ENCODE measurements at regions not wholly inside any gene's neighbourhood (a gene's known extent, or its start where the extent isn't known, plus 50 kb on each side); places are given as distances from the start of the nearest gene placed in this dataset.
"Not testable (repeated sequence)": the region's sequence is repeated elsewhere in the genome, so short reads cannot be mapped to it uniquely, and the experiment has no call there.

DNA sequence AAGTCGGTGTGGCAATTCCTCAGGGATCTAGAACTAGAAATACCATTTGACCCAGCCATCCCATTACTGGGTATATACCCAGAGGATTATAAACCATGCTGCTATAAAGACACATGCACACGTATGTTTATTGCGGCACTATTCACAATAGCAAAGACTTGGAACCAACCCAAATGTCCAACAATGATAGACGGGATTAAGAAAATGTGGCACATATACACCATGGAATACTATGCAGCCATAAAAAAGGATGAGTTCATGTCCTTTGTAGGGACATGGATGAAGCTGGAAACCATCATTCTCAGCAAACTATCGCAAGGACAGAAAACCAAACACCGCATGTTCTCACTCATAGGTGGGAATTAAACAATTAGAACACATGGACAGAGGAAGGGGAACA, 80.6 kb upstream of the ST3GAL5 start:
- not testable (repeated sequence) for DNase-seq (ENCODE audit: low spot score)

DNA sequence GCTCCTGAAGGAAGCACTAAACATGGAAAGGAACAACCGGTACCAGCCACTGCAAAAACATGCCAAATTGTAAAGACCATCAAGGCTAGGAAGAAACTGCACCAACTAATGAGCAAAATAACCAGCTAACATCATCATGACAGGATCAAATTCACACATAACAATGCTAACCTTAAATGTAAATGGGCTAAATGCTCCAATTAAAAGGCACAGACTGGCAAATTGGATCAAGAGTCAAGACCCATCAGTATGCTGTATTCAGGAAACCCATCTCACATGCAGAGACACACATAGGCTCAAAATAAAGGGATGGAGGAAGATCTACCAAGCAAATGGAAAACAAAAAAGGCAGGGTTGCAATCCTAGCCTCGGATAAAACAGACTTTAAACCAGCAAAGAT, 77.0 kb upstream of the ST3GAL5 start:
- not testable (repeated sequence) for DNase-seq (ENCODE audit: low spot score)

DNA sequence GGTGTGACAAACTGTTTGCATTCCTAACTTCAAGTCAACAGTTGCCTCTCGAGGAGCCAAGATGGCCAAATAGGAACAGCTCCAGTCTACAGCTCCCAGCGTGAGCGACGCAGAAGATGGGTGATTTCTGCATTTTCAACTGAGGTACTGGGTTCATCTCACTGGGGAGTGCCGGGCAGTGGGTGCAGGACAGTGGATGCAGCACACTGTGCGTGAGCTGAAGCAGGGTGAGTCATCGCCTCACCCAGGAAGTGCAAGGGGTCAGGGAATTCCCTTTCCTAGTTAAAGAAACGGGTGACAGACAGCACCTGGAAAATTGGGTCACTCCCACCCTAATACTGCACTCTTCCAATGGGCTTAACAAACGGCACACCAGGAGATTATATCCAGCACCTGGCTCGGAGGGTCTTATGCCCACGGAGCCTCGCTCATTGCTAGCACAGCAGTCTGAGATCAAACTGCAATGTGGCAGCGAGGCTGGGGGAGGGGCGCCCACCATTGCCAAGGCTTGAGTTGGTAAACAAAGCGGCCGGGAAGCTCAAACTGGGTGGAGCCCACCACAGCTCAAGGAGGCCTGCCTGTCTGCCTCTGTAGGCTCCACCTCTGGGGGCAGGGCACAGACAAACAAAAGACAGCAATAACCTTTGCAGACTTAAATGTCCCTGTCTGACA, 75.1 kb upstream of the ST3GAL5 start:
- DNase-seq (ENCODE audit: low spot score), result peak; percentile 13

DNA sequence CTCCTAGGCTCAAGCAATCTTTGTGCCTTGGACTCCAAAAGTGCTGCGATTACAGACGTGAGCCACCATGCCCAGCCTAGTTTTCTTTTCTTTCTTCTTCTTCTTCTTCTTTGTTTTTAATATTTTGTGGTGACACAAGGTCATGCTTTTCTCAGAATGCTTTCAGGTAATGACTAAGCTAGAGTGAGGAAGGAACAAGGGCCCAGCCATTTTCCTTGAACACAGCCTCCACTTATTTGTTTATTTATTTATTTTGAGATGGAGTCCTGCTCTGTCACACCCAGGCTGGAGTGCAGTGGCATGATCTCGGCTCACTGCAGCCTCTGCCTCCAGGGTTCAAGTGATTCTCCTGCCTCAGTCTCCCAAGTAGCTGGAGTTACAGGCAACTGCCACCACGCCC, 74.3 kb upstream of the ST3GAL5 start:
- no peak for DNase-seq (ENCODE audit: low spot score)

DNA sequence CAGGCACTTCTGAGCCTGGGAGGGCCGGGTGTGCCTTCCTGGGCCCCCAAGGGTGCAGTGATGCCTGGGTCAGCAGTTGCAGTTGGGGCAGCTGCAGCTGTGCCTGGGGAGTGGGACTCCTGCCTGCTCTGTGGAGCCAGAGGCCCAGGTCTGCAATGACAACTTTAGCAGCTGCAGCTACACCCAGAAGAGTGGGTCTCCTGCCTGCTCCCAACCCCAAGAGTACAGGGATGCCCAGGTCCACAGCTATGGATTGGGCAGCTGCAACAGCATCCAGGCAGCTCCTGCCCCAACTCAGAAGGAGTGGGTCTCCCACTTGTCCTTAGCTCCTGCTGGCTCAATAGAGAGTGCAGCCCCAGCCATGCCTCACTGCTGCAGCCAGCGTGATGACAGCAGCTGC, 73.0 kb upstream of the ST3GAL5 start:
- no peak for DNase-seq (ENCODE audit: low spot score)

DNA sequence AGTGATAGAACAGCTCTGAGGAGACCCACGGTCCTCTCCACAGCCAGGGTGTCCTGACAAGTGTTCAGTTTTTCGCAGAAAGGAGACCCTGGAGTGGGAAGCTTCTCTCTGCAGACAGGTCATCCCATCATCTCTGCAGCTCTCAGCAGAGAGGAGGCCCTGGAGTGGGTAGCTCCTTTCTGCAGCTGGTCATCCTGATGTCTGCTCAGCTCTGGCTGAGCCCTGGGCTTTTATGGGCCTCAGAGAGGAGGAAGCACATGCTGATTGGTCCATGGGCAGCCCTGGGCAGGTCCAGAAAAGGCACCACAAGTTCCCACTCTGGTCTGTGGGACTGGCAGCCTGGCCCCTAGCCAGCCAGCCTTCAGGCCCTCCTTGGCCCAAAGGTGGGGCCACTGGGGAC, 72.3 kb upstream of the ST3GAL5 start:
- no peak for DNase-seq (ENCODE audit: low spot score)

DNA sequence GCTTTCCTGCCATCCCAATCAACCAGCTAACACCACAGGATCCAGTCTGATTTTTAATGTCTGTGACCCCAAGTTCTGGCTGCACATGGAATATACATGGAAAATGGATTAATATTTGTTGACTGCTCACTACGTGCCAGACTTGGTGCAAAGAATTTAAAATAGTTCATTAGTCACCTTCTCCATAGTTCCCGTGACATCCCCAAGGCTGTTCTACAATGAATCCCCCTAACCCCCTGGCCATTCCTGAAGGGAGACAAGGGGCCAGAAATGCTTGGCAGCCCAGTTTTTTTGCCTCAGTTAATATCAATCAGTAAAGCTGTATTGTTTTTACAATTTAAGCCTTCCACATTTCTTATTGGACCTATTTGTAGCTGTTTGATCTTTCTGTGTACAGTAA, 71.0 kb upstream of the ST3GAL5 start:
- no peak for DNase-seq (ENCODE audit: low spot score)

DNA sequence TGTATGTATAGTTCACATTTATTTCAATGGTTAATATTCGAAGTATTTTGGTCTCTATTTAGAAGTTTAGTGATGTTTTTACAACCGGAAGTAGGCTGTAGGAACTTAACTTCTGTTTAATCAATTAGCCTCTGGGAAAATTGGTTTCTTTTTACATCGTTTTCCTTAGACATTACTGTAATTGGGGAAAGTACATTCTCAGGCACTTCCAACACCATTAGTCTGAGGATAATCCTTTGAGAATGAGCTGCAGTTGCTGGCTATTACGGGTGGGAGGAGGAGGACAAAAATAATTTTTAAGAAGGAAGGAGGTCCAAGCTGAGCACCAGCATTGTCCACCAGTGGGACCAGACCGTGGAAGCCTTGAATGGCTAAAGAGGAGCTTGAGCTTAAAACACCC, 70.4 kb upstream of the ST3GAL5 start:
- no peak for DNase-seq (ENCODE audit: low spot score)

DNA sequence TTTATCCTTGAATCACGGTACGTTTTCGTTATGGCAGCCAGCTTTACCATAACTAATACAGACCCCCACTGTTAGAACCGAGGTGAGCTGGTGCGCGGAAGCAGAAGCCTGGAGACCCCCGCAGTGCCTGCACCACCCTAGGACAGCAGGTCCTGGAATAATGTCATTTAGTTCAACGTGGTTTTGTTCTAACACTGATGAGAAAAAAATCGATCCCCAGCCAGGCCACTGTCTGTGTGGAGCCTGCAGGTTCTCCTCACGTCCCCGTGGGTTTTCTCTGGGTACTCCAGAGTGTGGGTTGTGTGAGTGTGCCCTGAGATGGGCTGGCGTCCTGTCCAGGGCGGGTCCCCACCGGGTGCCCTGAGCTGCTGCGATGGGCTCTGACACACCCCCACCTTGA, 69.9 kb upstream of the ST3GAL5 start:
- DNase-seq (ENCODE audit: low spot score), result no peak

DNA sequence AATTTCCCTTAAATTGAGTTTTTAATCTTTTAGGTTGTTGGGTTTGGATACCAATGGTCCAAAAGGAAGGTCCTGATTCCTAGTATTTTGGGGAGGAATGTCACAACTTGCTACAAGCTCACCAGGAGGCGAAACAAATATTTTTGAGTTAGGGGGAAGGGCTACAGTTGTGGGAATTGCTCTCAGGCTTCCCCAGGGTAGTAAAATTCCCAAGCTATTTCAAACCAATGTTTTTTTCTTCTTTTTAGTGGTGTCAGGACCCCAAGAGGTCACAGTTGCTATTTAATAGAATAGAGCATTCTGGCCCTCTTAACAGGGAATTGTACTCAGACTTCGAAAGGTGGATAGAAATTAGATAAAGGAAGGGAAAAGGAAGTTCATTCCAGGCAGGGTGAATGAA, 68.5 kb upstream of the ST3GAL5 start:
- no peak for DNase-seq (ENCODE audit: low spot score)

DNA sequence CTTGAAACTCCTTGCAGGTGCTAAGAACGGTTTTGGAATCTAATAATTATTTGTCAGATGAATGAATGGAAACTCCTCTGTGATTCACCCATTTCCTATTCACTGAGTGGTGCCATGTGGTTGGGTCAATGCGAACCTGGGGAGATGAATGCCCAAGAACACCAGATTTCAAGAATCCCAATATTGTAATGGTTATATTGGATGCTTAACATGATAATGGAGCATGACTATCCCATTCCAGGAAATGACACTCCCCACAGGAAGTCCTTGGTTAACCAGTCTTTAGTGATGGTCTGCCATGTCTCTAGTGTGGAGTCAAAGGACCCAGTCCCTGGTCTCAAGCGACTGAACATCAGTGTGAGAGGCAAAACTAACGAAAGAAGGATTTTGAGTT, 67.9 kb upstream of the ST3GAL5 start:
- no peak for DNase-seq (ENCODE audit: low spot score)

DNA sequence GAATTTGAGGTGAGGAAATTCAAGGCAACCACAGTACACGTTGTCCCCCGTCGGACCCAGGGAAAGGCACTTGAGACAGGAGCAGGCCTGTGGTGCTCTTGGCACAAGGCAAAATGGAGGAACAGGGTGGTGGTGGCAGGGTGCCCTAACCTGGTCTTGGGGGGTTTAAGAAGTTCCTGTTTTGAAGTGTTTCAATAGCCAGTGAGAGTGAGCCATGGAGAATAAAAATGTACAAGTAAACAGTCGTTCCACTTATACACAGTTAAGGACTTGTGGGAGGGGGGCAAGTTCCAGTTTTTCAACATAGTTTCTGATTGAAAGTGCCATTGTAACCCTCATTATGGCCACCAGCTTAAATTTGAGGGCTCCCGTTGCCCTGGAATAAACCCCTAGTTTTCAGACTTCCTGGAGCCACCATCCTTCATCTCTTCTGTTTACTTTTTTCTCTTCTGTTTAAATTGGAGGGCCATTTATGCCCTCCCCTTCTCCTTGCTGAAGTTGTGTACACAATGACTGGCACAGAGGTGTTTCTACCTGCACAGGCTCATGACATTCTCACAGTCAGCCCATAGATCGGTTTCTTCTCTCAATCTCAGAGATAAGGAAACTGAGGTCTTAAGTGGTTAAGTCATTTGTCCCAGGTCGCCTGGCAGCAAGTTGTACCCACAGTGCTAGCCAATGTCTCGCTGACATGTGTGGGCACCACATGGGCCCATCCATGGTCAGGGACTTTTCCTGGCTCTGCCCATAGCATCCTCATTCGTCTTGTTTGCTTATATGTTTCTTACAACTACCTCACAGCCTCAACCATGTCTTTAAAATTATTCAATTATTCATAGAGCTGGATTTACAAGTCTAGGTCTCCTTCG, 66.0 kb upstream of the ST3GAL5 start:
- no peak for DNase-seq (ENCODE audit: low spot score)

DNA sequence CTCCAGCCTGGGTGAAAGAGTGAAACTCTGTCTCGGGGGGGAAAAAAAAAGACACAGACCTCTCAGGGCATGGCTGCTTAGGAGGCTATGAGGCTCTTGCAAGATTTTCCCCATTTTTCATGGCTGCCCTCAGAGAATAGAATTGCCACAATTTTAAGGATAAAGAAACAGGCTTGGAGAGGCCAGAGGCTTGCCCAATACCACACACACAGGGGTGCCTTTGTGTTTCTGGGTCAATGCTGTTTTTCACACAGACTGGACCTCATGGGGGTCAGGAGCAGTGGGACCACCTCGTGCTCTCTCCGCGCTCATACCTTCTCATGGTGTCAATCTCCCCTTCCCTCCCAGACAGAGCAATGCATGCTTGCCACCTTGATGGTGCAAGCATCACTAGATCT, 65.4 kb upstream of the ST3GAL5 start:
- DNase-seq (ENCODE audit: low spot score), result no peak

DNA sequence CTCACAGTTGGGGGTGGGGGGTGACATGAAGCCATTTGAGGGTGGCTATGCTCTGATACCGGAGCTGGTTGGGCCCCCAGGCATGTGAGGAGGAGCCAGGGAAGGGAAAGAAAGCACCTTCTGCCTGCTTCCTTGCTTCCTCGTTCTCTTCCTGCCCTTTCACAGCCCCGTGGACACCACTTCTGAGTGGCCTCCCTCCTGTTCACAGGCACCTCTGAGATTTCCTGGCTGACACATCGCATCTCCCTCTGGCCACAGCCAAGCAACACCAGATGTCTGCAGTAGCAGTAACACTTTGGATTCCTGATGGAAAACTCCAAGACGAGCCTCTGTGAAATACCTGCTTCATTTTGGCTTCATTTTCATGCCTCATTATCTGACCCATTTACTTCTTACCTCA, 64.7 kb upstream of the ST3GAL5 start:
- no peak for DNase-seq (ENCODE audit: low spot score)

DNA sequence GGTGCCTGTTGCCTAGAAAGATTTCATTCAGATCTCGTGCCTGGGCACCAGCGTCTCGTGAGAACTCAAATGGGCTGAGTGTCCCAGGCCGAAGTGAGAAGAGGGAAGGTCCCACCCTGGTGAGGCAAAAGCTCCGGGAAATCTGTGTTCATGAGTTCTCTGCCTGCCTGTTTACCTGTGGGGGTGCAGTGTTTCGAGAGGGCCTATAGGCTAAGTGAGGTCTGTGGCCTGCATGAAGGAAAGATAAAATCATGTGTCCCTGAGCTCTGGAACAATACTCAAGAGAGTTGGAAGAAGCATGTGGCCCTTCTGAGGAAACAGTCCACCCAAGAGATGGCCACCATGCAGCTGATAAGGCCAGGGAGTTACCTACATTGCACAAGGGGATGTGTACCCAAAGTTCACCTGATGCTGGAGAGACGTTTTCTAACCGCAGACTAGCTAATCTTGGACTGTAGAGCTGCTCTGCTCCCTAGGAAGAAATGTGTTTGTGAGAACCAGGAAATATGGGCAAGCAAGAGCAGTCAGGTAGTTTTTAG, 63.5 kb upstream of the ST3GAL5 start:
- no peak for DNase-seq (ENCODE audit: low spot score)

DNA sequence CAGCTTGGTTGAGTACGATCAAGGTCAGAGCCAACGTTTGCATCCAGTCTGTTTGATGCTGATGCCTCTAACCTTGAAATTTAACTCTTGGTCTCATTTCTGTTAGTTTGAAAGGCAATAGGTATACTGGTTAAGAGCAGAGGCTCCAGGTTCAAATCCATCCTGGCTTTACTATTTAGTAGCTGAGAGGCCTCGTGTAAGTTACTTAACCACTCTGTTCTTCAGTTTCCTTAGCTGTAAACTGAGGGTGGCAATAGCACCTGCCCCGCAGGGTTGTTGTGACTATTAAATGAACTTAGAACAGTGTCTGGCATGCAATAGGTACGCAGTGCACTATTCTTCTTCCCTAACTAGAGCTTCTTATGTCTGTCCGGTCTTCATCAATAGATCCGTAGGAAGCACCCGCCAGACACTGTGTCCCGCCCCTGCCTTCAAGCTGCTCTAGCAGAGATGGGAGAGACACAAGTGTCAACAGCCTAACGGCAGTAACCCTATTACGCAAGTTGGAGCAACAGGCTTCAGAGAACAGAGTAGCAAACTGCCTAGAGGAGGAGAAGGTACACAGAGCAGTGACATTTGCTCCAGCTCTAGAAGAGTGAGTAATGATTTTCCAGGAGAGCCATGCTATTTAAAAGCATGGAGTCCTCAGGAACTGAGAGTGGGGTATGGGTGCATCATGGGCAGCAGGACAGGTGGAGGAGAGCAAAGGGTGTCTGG, 62.7 kb upstream of the ST3GAL5 start:
- DNase-seq (ENCODE audit: low spot score), result no peak

DNA sequence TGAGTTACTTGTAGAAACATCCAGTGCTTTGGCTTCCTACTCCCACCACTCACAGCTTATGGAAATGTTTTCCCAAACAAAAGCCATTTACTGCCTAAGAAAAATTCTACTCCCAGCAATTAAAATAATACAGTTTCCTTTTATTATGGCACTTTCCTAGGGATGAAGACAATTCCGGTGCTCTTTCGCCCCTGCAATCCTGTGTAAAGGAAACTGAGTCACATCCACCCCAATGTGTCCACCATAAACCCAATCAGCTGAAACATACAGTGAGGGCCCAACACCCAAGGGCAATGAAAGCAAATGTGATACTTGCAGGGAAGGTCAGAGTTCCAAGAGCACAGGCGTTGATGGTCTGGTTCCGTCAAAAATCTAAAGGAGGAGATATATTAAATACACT, 62.0 kb upstream of the ST3GAL5 start:
- no peak for DNase-seq (ENCODE audit: low spot score)

DNA sequence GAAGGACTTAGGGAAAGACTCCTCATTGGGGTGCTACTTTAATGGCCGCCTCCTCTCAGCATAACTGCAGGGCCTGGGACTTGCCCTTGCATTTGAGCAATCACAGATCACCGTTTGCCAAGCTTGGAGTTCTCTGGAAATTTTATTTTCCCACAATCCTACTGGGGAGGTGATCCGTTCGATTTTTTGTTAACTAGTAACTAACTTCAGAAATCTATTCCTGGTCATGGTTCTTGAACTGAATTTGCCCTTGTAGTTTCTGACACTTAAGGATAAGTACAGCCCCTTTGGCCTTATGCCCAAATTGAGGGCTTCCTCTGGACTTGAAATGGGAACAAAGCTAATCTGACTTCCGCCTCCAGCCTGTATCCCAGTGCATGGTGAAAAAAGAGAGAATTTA, 60.5 kb upstream of the ST3GAL5 start:
- DNase-seq (ENCODE audit: low spot score), result no peak

DNA sequence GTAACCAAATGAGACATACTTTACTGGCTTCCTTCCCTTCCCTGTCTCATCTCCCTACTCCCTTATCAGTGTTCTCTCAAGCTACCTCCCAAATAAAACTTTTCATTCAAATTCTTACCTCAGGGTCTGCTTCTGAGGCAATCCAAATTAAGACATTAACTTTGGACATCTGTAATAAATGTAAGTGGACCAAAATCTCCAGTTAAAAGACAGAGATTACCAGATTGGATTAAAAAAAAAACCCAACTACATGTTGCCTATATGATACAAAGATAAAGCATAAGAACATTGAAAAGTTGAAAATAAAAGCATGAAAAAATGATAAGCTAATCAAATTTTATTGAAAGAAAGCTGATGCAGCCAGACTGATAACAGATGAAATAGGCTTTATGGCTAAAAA, 58.8 kb upstream of the ST3GAL5 start:
- no peak for DNase-seq (ENCODE audit: low spot score)

DNA sequence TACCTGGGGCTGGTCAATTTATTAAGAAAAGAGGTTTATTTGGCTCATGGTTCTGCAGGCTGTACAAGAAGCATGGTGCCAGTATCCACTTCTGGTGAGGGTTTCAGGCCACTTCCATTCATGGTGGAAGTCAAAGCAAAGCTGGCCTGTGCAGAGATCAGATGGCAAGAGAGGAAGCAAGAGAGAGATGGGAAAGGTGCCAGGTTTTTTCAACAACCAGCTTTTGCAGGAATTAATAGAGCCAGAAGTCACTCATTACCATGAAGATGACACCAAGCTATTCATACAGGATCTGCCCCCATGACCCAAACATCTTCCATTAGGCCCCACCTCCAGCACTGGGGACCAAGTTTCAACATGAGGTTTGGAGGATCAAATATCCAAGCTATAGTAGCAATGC, 56.8 kb upstream of the ST3GAL5 start:
- no peak for DNase-seq (ENCODE audit: low spot score)

DNA sequence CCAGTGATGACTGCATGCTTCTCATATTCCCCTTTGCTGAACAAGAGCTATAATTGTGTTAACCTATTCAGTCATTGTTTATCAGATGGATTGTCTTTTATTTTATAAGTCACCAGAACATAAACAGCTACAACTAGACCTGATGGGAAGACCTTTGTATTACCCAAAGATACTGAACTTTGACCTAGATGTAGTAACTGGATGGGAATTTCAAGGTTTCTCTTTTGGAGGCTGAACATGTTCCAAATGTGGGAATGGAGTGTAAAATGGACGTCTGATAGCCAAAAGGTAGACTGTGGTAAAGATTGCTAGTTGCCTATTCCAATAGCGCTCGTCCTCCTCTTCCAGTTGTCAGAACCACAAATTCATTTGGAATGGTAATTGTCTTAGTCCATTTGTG, 56.4 kb upstream of the ST3GAL5 start:
- DNase-seq (ENCODE audit: low spot score), result no peak

DNA sequence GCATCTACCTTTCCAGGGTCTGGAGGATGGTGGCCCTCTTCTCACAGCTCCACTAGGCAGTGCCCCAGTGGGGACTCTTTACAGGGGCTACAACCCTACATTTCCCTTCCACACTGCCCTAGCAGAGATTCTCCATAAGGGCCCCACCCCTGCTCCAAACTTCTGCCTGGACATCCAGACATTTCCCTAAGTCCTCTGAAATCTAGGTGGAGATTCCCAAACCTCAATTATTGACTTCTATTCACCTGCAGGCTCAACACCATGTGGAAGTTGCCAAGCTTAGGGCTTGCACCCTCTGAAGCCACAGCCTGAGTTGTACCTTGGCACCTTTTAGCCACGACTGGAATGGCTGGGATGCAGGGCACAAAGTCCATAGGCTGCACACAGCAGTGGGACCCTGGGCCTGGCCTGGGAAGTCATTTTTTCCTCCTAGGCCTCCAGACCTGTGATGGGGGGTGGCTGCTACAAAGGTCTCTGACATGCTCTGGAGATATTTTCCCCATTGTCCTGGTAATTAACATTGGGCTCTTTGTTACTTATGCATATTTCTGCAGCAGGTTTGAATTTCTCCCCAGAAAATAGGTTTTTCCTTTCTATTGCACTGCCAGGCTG, 53.7 kb upstream of the ST3GAL5 start:
- no peak for DNase-seq (ENCODE audit: low spot score)

Measured in SW480 (cell line).